ENCODE measurements at regions not wholly inside any gene's neighbourhood (a gene's known extent, or its start where the extent isn't known, plus 50 kb on each side); places are given as distances from the start of the nearest gene placed in this dataset.

DNA sequence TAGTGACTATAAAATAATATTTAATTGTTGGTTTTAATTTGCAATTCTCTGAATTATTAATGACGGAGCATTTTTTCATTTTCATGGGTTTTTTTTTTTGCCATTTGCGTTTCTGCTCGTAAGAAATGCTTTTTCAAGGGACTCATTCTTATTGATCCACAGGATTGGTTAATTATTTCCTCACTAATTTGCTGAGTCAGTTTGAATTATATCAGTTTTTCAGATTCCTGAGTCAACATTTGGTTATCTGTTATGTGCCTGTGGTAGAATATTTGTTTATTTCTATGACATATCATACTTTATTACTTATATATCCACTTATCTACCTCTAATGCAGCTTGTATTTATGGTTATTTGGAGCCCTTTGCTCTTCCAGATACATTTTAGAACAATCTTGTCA, 257.0 kb upstream of the BTBD3 start:
- TF ChIP-seq GATA2 (IDR thresholded peaks at IDR 0.05; ENCODE audit: low read depth, low read length) (no peak), GATA3 (IDR thresholded peaks at IDR 0.05; ENCODE audit: low read depth, low read length) (no peak)

DNA sequence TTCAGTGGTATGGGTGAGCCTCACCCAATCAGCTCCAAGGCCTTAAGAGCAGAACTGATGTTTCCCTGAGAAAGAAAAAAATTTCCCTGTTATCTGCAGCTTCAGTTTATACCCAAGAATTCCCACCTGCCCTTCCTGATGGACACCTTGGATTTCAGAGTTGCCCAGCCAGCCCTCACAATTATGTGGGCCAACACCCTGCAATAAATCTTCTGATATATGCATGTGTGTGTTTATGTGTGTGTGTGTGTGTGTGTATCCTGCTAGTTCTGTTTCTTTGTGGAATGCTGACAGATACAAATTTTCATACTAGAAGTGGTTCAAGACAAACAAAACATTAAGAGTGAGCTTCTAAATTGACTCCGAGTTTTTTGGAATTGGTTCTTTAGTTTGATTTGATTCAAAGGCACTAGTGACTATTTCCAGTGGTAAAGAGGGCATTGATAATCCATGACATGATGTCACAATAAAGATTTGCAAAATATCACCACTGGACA, 246.6 kb upstream of the BTBD3 start:
- TF ChIP-seq GATA3 (IDR thresholded peaks at IDR 0.05; ENCODE audit: low read depth, low read length): no peak
- TF ChIP-seq GATA2 (IDR thresholded peaks at IDR 0.05; ENCODE audit: low read depth, low read length): no peak

DNA sequence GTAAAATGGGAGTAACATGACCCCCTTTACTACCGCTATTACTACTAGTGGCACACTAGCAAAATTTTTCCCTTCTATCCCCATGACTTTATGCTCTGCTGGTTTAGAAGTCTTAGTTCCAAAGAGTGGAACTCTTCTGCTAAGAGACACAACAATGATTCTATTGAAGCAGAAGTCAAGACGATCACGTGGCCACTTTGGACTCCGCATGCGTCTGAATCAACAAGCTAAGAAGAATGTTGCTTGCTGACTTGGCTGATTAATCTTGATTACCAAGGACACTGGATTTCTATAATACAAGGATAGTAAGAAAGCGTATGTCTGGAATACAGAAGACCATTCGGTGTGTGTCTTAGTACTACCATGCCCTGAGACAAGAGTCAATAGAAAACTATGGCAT, 244.7 kb upstream of the BTBD3 start:
- TF ChIP-seq GATA3 (IDR thresholded peaks at IDR 0.05; ENCODE audit: low read depth, low read length) (no peak), GATA2 (IDR thresholded peaks at IDR 0.05; ENCODE audit: low read depth, low read length) (no peak)

- no peak for TF ChIP-seq GATA2 (IDR thresholded peaks at IDR 0.05; ENCODE audit: low read depth, low read length)
- no peak for TF ChIP-seq GATA3 (IDR thresholded peaks at IDR 0.05; ENCODE audit: low read depth, low read length)
Observed at GRCh38 chr20:11675920-11676629, 241.6 kb upstream of the BTBD3 start.

- TF ChIP-seq GATA3 (IDR thresholded peaks at IDR 0.05; ENCODE audit: low read depth, low read length) (no peak), GATA2 (IDR thresholded peaks at IDR 0.05; ENCODE audit: low read depth, low read length) (no peak)
Observed at GRCh38 chr20:11676630-11677287, 240.9 kb upstream of the BTBD3 start.

GRCh38 chr20:11677428-11677827, 240.3 kb upstream of the BTBD3 start:
- no peak for TF ChIP-seq GATA2 (IDR thresholded peaks at IDR 0.05; ENCODE audit: low read depth, low read length)
- TF ChIP-seq GATA3 (IDR thresholded peaks at IDR 0.05; ENCODE audit: low read depth, low read length): no peak

DNA sequence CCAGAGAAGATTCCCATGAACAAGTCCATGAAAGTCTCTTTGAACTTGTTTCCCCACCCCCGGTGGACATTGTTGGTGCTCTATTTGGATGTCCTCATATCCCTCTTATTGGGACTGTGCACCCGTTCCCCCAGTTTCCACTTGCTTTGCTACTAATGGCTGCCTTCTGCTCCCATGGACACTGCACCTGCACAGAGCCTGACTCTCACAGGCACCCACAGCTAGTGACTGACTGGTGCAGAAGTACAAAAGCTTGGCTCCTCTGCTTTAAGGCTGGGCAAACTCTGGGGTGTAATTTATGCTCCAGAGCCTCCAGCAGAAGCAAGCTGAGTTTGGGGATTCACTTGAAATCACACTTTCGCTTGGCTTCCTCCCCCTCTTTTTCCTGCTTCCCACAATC, 239.9 kb upstream of the BTBD3 start:
- TF ChIP-seq GATA3 (IDR thresholded peaks at IDR 0.05; ENCODE audit: low read depth, low read length) (no peak), GATA2 (IDR thresholded peaks at IDR 0.05; ENCODE audit: low read depth, low read length) (no peak)

GRCh38 chr20:11682285-11682684, 235.4 kb upstream of the BTBD3 start:
- TF ChIP-seq GATA3 (IDR thresholded peaks at IDR 0.05; ENCODE audit: low read depth, low read length) (no peak), GATA2 (IDR thresholded peaks at IDR 0.05; ENCODE audit: low read depth, low read length) (no peak)

DNA sequence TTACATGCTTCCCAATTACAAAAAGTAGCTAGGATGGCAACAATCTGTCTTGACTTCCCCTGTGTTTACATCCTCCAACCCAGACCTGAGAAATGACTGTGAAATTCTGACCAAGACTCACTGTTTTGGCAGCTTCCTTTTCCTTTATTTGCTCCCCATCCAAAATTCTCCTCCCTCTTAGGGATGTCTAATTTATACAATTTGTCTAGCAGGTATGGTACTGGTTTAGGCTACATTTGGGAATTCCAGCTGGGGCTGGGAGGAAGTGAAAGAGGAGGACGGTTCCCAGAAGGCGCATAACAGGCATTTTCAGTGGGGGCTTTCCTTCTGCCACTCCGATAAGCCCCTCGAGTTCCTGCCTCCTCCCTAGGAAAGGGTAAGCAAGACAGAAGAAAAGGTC, 231.5 kb upstream of the BTBD3 start:
- TF ChIP-seq GATA3 (IDR thresholded peaks at IDR 0.05; ENCODE audit: low read depth, low read length): no peak
- no peak for TF ChIP-seq GATA2 (IDR thresholded peaks at IDR 0.05; ENCODE audit: low read depth, low read length)

DNA sequence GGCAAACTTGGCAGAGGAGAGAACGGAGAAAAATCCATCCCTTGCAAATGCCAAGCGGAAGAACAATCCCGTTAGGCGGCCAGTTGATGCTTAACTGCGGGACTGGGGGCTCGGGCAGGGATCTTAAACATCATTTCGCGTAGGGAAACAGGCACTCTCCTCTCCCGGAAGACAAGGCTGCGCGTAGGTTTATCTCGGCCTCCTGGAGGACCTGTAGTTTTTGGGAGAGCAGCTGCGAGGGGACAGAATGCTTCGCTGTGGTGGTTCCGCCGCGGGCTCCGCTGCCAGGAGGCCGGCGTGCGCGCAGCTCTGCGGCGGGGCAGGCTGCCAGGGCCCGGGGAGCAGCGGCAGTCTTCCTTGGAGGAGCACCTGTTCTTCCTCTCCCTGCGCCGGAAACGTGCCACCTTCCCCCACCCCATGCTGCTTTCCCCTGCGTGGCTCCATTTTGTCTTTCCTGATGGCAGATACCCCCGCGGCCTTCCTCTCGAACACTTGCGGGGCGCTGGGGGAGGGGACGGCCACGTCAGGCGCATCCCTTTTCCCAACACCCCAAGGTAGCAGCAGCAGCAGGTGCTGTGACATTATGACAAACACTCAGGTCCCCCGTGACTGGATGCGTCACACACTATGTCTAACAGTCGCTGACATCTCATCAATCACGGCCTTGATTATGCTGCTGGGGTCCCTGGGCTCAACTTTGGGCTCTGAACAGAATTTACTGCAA, 230.7 kb upstream of the BTBD3 start:
- TF ChIP-seq GATA2 (IDR thresholded peaks at IDR 0.05; ENCODE audit: low read depth, low read length): no peak
- TF ChIP-seq GATA3 (IDR thresholded peaks at IDR 0.05; ENCODE audit: low read depth, low read length): no peak

GRCh38 chr20:11687546-11688292, 230.0 kb upstream of the BTBD3 start:
- no peak for TF ChIP-seq GATA3 (IDR thresholded peaks at IDR 0.05; ENCODE audit: low read depth, low read length)
- TF ChIP-seq GATA2 (IDR thresholded peaks at IDR 0.05; ENCODE audit: low read depth, low read length): no peak

DNA sequence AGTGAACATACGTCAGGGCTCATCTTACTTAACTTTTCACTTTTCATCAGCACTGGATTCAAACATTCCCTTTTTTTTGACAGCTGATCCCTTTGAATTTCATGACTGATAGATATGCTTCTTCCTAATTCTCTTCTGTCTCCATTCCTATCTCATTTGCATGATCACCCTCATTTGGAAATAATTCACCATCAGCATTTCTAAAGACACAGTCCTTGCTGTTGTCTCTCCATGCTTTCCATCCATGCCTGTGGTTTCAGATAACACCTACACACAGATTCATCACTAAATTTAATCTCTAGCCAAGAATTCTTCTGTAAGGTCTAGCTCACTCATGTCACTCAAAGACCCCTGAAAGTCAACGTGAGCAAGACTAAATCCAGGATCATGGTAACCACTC, 228.4 kb upstream of the BTBD3 start:
- TF ChIP-seq GATA3 (IDR thresholded peaks at IDR 0.05; ENCODE audit: low read depth, low read length): no peak
- TF ChIP-seq GATA2 (IDR thresholded peaks at IDR 0.05; ENCODE audit: low read depth, low read length): no peak

DNA sequence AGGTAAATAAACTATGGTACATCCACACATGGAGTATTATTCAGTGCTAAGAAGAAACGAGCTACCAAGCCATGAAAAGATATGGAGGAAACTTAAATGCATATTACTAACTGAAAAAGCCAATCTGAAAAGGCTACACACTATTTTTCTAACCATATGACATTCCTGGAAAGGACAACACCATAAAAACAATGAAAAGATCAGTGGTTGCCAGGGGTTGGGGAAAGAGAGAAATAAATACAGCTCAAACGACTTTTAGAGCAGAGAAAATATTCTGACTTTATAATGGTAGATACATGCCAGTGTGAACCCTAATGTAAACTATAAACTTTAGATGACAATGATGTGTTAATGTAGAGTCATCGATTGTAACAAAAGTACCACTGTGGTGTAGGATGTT, 225.9 kb upstream of the BTBD3 start:
- TF ChIP-seq GATA3 (IDR thresholded peaks at IDR 0.05; ENCODE audit: low read depth, low read length) (no peak), GATA2 (IDR thresholded peaks at IDR 0.05; ENCODE audit: low read depth, low read length) (no peak)

DNA sequence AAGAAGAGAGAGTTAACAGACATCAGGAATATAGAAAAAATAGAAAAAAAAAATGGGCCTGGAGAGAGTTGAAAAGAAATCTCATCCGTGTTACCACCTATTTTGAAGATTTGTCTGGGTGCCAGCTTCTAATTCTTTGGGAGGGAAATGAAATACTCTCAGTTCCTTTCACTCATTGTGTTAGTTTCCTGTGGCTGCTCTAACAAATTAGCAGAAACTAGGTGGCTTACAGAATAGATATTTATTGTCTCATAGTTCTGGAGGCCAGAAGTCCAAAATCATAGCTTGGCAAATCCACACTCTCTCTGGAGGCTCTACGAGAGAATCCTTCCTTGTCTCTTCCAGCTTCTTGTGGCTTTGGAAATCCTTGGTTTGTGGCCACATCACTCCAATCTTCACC, 225.1 kb upstream of the BTBD3 start:
- no peak for TF ChIP-seq GATA2 (IDR thresholded peaks at IDR 0.05; ENCODE audit: low read depth, low read length)
- no peak for TF ChIP-seq GATA3 (IDR thresholded peaks at IDR 0.05; ENCODE audit: low read depth, low read length)

Data from SH-SY5Y (cell line).